ENCODE measurements at regions not wholly inside any gene's neighbourhood (a gene's known extent, or its start where the extent isn't known, plus 50 kb on each side); places are given as distances from the start of the nearest gene placed in this dataset.

DNA sequence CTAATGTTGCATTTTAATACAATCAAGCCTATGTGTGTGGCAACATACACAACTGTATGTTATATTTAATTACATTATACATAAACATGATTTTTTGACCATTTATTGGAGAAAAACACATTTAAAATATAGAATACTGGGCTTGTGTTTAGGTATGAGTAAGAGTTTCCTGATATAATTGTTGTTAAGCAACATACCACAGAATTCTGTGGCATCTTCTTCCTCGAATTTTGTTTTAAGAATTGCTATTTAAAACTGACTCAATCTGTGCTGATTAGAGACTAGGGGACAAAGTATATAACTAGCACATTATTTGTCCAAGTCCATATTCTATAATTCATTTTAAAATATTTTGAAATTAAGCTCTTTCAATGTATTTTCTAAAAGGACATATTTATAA, 376.8 kb upstream of the THBS1 start:
- DNase-seq (ENCODE audit: low spot score in 2 of 2): no peak
- TF ChIP-seq POLR2A (IDR thresholded peaks at IDR 0.05): no peak
- TF ChIP-seq, protein P1, sequence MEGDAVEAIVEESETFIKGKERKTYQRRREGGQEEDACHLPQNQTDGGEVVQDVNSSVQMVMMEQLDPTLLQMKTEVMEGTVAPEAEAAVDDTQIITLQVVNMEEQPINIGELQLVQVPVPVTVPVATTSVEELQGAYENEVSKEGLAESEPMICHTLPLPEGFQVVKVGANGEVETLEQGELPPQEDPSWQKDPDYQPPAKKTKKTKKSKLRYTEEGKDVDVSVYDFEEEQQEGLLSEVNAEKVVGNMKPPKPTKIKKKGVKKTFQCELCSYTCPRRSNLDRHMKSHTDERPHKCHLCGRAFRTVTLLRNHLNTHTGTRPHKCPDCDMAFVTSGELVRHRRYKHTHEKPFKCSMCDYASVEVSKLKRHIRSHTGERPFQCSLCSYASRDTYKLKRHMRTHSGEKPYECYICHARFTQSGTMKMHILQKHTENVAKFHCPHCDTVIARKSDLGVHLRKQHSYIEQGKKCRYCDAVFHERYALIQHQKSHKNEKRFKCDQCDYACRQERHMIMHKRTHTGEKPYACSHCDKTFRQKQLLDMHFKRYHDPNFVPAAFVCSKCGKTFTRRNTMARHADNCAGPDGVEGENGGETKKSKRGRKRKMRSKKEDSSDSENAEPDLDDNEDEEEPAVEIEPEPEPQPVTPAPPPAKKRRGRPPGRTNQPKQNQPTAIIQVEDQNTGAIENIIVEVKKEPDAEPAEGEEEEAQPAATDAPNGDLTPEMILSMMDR (IDR thresholded peaks at IDR 0.05): no peak
- H3K4me3 ChIP-seq (ENCODE audit: low read depth, poor library complexity, severe bottlenecking): no peak overlapping the region
- 48 to 53% methylated on average over 1 of the region's 1 CpG for WGBS, 2 donors
- intact Hi-C loops (cut with DNase I; ENCODE audit: low total_unique reads): no loop called here

DNA sequence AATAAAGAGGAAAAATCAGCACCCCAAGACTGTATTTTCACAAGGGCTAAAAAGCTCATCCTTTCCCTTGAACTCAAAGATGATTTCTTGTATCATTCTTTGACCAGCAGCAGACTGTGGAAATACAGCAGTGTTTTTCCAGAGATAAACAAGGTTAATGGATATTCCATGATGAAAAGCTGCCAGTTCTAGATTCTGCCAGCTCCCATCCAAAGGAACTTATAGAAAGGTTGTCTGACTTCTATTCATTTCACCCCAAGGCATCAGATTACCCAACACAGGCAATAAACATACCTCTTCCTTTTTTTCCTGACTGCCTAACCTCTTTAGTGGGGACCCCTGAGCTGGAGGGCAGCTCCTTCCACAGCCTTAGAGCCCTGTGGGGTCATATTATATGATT, 375.8 kb upstream of the THBS1 start:
- no peak for TF ChIP-seq POLR2A (IDR thresholded peaks at IDR 0.05)
- TF ChIP-seq, protein P1 (IDR thresholded peaks at IDR 0.05): no peak
- intact Hi-C loops (cut with DNase I; ENCODE audit: low total_unique reads): no loop called here
- H3K4me3 ChIP-seq (ENCODE audit: low read depth, poor library complexity, severe bottlenecking): no peak overlapping the region
- no peak for DNase-seq (ENCODE audit: low spot score in 2 of 2)

GRCh38 chr15:39205506-39206371, 375.1 kb upstream of the THBS1 start:
- intact Hi-C loops (cut with DNase I; ENCODE audit: low total_unique reads): no loop called here
- TF ChIP-seq POLR2A (IDR thresholded peaks at IDR 0.05): no peak
- TF ChIP-seq, protein P1 (IDR thresholded peaks at IDR 0.05): no peak
- no peak overlapping the region for H3K4me3 ChIP-seq (ENCODE audit: low read depth, poor library complexity, severe bottlenecking)
- no peak for DNase-seq (ENCODE audit: low spot score in 2 of 2)
- 52 to 54% methylated on average over 4 of the region's 4 CpGs for WGBS, 2 donors

DNA sequence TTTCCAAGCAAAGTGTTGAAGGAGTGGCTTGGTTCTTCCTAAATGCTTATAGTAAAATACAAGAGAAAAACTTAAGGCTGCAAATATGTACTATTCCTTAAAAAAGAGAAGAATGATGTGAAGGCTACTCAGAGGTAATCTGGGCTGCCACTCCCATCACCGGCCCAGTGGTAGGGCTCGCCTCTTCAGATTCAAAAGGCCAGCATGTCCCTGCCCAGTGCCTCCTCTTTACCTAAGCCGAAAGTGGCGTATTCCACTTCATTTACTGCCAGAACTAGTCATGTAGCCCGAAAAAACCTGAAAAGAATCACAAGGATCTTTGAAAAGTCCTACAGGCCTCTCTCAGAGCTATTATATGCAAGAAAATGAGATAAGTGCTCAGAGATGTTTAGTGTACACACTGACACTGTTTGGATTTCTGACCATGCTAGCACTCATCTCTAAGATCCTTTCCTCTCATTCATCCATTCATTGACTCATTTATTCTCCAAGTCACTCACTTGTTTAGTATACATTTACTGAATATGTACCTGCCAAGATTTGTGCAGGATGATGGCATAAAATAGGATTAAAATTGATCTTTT, 373.3 kb upstream of the THBS1 start:
- intact Hi-C loops (cut with DNase I; ENCODE audit: low total_unique reads): no loop called here
- no peak overlapping the region for H3K4me3 ChIP-seq (ENCODE audit: low read depth, poor library complexity, severe bottlenecking)
- TF ChIP-seq POLR2A (IDR thresholded peaks at IDR 0.05): no peak
- TF ChIP-seq, protein P1 (IDR thresholded peaks at IDR 0.05): no peak
- DNase-seq (ENCODE audit: low spot score in 2 of 2): no peak
- 95 to 98% methylated on average over 5 of the region's 5 CpGs for WGBS, 2 donors

DNA sequence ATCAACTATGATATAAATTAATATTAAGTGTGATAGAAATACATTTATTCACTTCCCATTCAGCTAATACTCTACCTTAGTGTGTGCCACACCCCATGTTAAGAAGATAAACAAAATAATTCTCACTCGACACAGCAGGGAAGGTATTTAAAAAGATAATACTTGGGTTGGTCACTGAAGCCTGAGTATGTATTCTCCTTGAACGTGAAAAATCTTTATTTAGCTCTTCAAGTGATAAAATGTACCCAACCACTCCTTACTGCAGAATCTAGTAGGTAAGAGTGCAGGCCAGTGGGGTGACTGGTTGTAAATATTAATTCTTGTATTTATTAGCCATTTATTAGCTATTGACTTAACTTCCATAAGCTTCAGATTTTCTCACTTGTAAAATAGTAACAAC, 372.7 kb upstream of the THBS1 start:
- WGBS, 2 donors: 74 to 77% methylated on average over 2 of the region's 2 CpGs
- intact Hi-C loops (cut with DNase I; ENCODE audit: low total_unique reads): no loop called here
- H3K4me3 ChIP-seq (ENCODE audit: low read depth, poor library complexity, severe bottlenecking): no peak overlapping the region
- no peak for DNase-seq (ENCODE audit: low spot score in 2 of 2)
- TF ChIP-seq, protein P1 (IDR thresholded peaks at IDR 0.05): no peak
- TF ChIP-seq POLR2A (IDR thresholded peaks at IDR 0.05): no peak

Measured in lower leg skin (tissue), 4 donors.